ENCODE measurements at regions not wholly inside any gene's neighbourhood (a gene's known extent, or its start where the extent isn't known, plus 50 kb on each side); places are given as distances from the start of the nearest gene placed in this dataset.

- DNase-seq (ENCODE audit: low spot score): no peak
Measured at GRCh38 chr16:54724346-54724925, 206.2 kb upstream of the IRX5 start.

GRCh38 chr16:54722210-54722676 lies 208.4 kb upstream of the IRX5 start:
- DNase-seq (ENCODE audit: low spot score): no peak

GRCh38 chr16:54720259-54720658 lies 210.4 kb upstream of the IRX5 start:
- no peak for DNase-seq (ENCODE audit: low spot score)

GRCh38 chr16:54719624-54720023 lies 211.0 kb upstream of the IRX5 start:
- no peak for DNase-seq (ENCODE audit: low spot score)

GRCh38 chr16:54718376-54718775 lies 212.3 kb upstream of the IRX5 start:
- DNase-seq (ENCODE audit: low spot score): no peak

- no peak for DNase-seq (ENCODE audit: low spot score)
Measured at GRCh38 chr16:54715011-54715410, 215.7 kb upstream of the IRX5 start.

- DNase-seq (ENCODE audit: low spot score): no peak
Measured at GRCh38 chr16:54712866-54713265, 217.8 kb upstream of the IRX5 start.

- no peak for DNase-seq (ENCODE audit: low spot score)
Measured at GRCh38 chr16:54707813-54708212, 222.9 kb upstream of the IRX5 start.

GRCh38 chr16:54706406-54706805 lies 224.3 kb upstream of the IRX5 start:
- no peak for DNase-seq (ENCODE audit: low spot score)

- DNase-seq (ENCODE audit: low spot score): no peak
Measured at GRCh38 chr16:54703339-54703738, 227.3 kb upstream of the IRX5 start.

- no peak for DNase-seq (ENCODE audit: low spot score)
Measured at GRCh38 chr16:54699656-54700055, 231.0 kb upstream of the IRX5 start.

GRCh38 chr16:54697677-54698076 lies 233.0 kb upstream of the IRX5 start:
- no peak for DNase-seq (ENCODE audit: low spot score)

GRCh38 chr16:54696970-54697369 lies 233.7 kb upstream of the IRX5 start:
- no peak for DNase-seq (ENCODE audit: low spot score)

- DNase-seq (ENCODE audit: low spot score): no peak
Measured at GRCh38 chr16:54696522-54696921, 234.1 kb upstream of the IRX5 start.

- DNase-seq (ENCODE audit: low spot score): no peak
Measured at GRCh38 chr16:54694651-54695050, 236.0 kb upstream of the IRX5 start.

GRCh38 chr16:54693864-54694263 lies 236.8 kb upstream of the IRX5 start:
- no peak for DNase-seq (ENCODE audit: low spot score)

GRCh38 chr16:54690710-54691109 lies 240.0 kb upstream of the IRX5 start:
- DNase-seq (ENCODE audit: low spot score): no peak

GRCh38 chr16:54690306-54690705 lies 240.4 kb upstream of the IRX5 start:
- no peak for DNase-seq (ENCODE audit: low spot score)

GRCh38 chr16:54689072-54689865 lies 241.4 kb upstream of the IRX5 start:
- no peak for DNase-seq (ENCODE audit: low spot score)

GRCh38 chr16:54688339-54688738 lies 242.3 kb upstream of the IRX5 start:
- DNase-seq (ENCODE audit: low spot score): no peak

GRCh38 chr16:54687043-54687899 lies 243.4 kb upstream of the IRX5 start:
- no peak for DNase-seq (ENCODE audit: low spot score)

- DNase-seq (ENCODE audit: low spot score): no peak
Measured at GRCh38 chr16:54685682-54686081, 245.0 kb upstream of the IRX5 start.

- no peak for DNase-seq (ENCODE audit: low spot score)
Measured at GRCh38 chr16:54679531-54679930, 251.1 kb upstream of the IRX5 start.

Measured in globus pallidus (tissue), 1 donor.